WTC11 (cell line): ENCODE measurements at regions not wholly inside any gene's neighbourhood (a gene's known extent, or its start where the extent isn't known, plus 50 kb on each side); places are given as distances from the start of the nearest gene placed in this dataset.

Source experiments
- CTCF ChIP-seq: fragments of 200-600 bp; IDR thresholded peaks from 2 replicates; pipeline ENCODE4 v1.8.0; 2022; ENCODE audit warnings: antibody characterized with exemption
- RORB ChIP-seq: fragments of 250-450 bp; sonication (Bioruptor Pico); IDR thresholded peaks from 2 replicates; pipeline ENCODE4 v1.9.0; 2021; ENCODE audit warnings: mild to moderate bottlenecking
- ZNF232 ChIP-seq: sonication (generic); formaldehyde crosslinking; IDR thresholded peaks from 2 replicates; pipeline ENCODE4 v1.8.0; 2022; ENCODE audit warnings: mild to moderate bottlenecking, missing genetic modification reagents
- ZNF281 ChIP-seq: sonication (generic); formaldehyde crosslinking; IDR thresholded peaks from 2 replicates; pipeline ENCODE4 v1.8.0; 2023; ENCODE audit warnings: mild to moderate bottlenecking, missing genetic modification reagents

GRCh38 chr9:78097541-78097940, 65.9 kb upstream of the GNAQ start:
- TF ChIP-seq CTCF (no peak), ZNF281 (CRISPR knock-in tag) (no peak), RORB (CRISPR knock-in tag) (no peak), ZNF232 (CRISPR knock-in tag) (no peak)
